Trophoblast cell (in vitro differentiated cells and primary cell): ENCODE measurements at regions not wholly inside any gene's neighbourhood (a gene's known extent, or its start where the extent isn't known, plus 50 kb on each side); places are given as distances from the start of the nearest gene placed in this dataset.

Experiments used
- DNase-seq, 2 donors: peaks; one replicate each; pipeline ENCODE4 v3.0.0-alpha.2; 2016
- H2AFZ ChIP-seq: 2 replicates; pipeline ENCODE4 v1.6.1; 2013; ENCODE audit warnings: low read length, moderate library complexity, mild to moderate bottlenecking; ENCODE audit not compliant: insufficient read depth, poor library complexity
- H2AK5ac ChIP-seq: 2 replicates; pipeline ENCODE4 v1.6.1; 2013; ENCODE audit warnings: mild to moderate bottlenecking, low read length
- H2BK120ac ChIP-seq: 2 replicates; pipeline ENCODE4 v1.6.1; 2013; ENCODE audit warnings: low read length, mild to moderate bottlenecking, moderate library complexity; ENCODE audit not compliant: insufficient read depth, poor library complexity
- H2BK12ac ChIP-seq: 2 replicates; pipeline ENCODE4 v1.6.1; 2013; ENCODE audit warnings: mild to moderate bottlenecking, low read length, moderate library complexity
- H2BK5ac ChIP-seq: 2 replicates; pipeline ENCODE4 v1.6.1; 2013; ENCODE audit warnings: low read length, low read depth, moderate library complexity, mild to moderate bottlenecking; ENCODE audit not compliant: poor library complexity
- H3K14ac ChIP-seq: 2 replicates; pipeline ENCODE4 v1.6.1; 2013; ENCODE audit warnings: mild to moderate bottlenecking, low read length
- H3K18ac ChIP-seq: 2 replicates; pipeline ENCODE4 v1.6.1; 2013; ENCODE audit warnings: mild to moderate bottlenecking, low read length
- H3K23ac ChIP-seq: 2 replicates; pipeline ENCODE4 v1.6.1; 2013; ENCODE audit warnings: low read length
- H3K27ac ChIP-seq: 2 replicates; pipeline ENCODE4 v1.5.1; 2013; ENCODE audit warnings: low read depth, mild to moderate bottlenecking, inconsistent platforms, low read length, moderate library complexity
- H3K27me3 ChIP-seq: 2 replicates; pipeline ENCODE4 v1.6.1; 2013; ENCODE audit warnings: inconsistent platforms, mild to moderate bottlenecking, low read length, moderate library complexity; ENCODE audit not compliant: insufficient read depth
- H3K36me3 ChIP-seq, 2 experiments: 1 replicate in 1 of 2; 2 replicates in 1 of 2; pipeline ENCODE4 v1.6.1; 2013; ENCODE audit warnings: low read length in 2 of 2, mild to moderate bottlenecking in 2 of 2, moderate library complexity in 1 of 2; ENCODE audit not compliant: insufficient read depth in 2 of 2, control insufficient read depth in 1 of 2
- H3K4ac ChIP-seq: 2 replicates; pipeline ENCODE4 v1.6.1; 2013; ENCODE audit warnings: low read depth, mild to moderate bottlenecking, low read length, moderate library complexity
- H3K4me1 ChIP-seq, 2 experiments: 1 replicate in 1 of 2; 2 replicates in 1 of 2; pipeline ENCODE4 v1.6.1; 2013; ENCODE audit warnings: low read length in 2 of 2, mild to moderate bottlenecking in 2 of 2, moderate library complexity in 1 of 2; ENCODE audit not compliant: insufficient read depth in 2 of 2, control insufficient read depth in 1 of 2
- H3K4me2 ChIP-seq: 2 replicates; pipeline ENCODE4 v1.6.1; 2013; ENCODE audit warnings: inconsistent platforms, mild to moderate bottlenecking, low read length, moderate library complexity
- H3K4me3 ChIP-seq: 2 replicates; pipeline ENCODE4 v1.5.1; 2013; ENCODE audit warnings: mild to moderate bottlenecking, low read depth, low read length, inconsistent platforms
- H3K79me1 ChIP-seq: one replicate; pipeline ENCODE4 v1.6.1; 2013; ENCODE audit warnings: low read length
- H3K79me2 ChIP-seq: 2 replicates; pipeline ENCODE4 v1.6.1; 2013; ENCODE audit warnings: low read length, mild to moderate bottlenecking; ENCODE audit not compliant: control insufficient read depth, insufficient read depth, poor library complexity
- H3K9ac ChIP-seq: 2 replicates; pipeline ENCODE4 v1.6.1; 2013; ENCODE audit warnings: mild to moderate bottlenecking, low read length
- H3K9me3 ChIP-seq: 2 replicates; pipeline ENCODE4 v1.6.1; 2013; ENCODE audit warnings: low read depth, mild to moderate bottlenecking, control low read depth, inconsistent platforms, low read length; ENCODE audit not compliant: insufficient read depth
- H4K12ac ChIP-seq: 2 replicates; pipeline ENCODE4 v1.6.1; 2013; ENCODE audit warnings: low read depth, mild to moderate bottlenecking, low read length, moderate library complexity
- H4K8ac ChIP-seq: 2 replicates; pipeline ENCODE4 v1.6.1; 2013; ENCODE audit warnings: low read depth, mild to moderate bottlenecking, low read length, moderate library complexity
- H4K91ac ChIP-seq: one replicate; pipeline ENCODE4 v1.6.1; 2013; ENCODE audit warnings: low read depth, mild to moderate bottlenecking, low read length, moderate library complexity
- WGBS: extraction: QIAGEN DNeasy Blood & Tissue Kit; methylation state at CpG from one replicate; pipeline ENCODE4 v1.1.7; 2013; ENCODE audit warnings: missing lambda C conversion rate; ENCODE audit not compliant: insufficient read length, insufficient coverage; ENCODE audit errors: extremely low coverage; 5-methylcytosine and 5-hydroxymethylcytosine counted together

DNA sequence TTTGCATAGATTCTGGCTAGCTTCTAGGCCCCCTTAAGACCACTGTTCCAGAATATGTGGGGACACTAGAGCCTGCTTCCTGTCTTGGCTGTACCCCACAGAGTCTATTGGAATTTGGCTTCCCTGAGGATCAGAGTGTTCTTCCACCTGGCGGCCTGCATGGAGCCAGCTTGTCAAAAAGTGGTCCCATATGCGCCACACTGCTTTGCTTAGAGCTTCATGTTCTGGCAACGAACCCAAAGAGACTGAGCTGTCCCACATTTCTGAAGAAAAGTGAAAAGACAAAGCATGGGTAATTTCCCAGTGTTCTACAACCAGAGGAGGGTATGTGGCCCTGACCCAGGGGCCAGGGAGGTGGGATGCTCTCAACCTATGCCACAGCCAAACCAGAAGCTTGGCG is 52.7 kb upstream of the FZD7 start:
- Histone ChIP-seq H3K27me3 (no peaks in the 10 kb centered on the region), H3K9ac (no peak overlapping the region), H4K8ac (no peak overlapping the region), H3K4ac (no peak overlapping the region), H3K9me3 (peaks cover 2% of the 10 kb centered on the region), H4K12ac (no peak overlapping the region), H3K23ac (no peak overlapping the region), H3K79me2 (no peaks in the 10 kb centered on the region), H2AFZ (no peak overlapping the region), H3K36me3 (no peaks in the 10 kb centered on the region), H3K18ac (no peak overlapping the region), H2BK120ac (no peak overlapping the region), H3K27ac (no peak overlapping the region), H3K4me2 (no peak overlapping the region), H3K14ac (no peak overlapping the region), H3K4me3 (no peak overlapping the region), H3K4me1 (peaks cover 0 to 4% of the 10 kb centered on the region in 2 experiments), H2BK5ac (no peak overlapping the region), H2AK5ac (no peak overlapping the region), H3K79me1 (no peaks in the 10 kb centered on the region), H2BK12ac (peak overlapping the region; percentile 15), H4K91ac (no peak overlapping the region)
- WGBS = no CpG with 5 or more reads among the region's 4 CpGs
- DNase-seq = no peak

GRCh38 chr2:201983174-201983573 is 50.5 kb upstream of the FZD7 start:
- H3K27ac ChIP-seq = no peak overlapping the region
- no peaks in the 10 kb centered on the region for H3K79me2 ChIP-seq
- no peak overlapping the region for H3K4ac ChIP-seq
- no peak overlapping the region for H3K4me3 ChIP-seq
- H2BK12ac ChIP-seq = no peak overlapping the region
- H3K23ac ChIP-seq = no peak overlapping the region
- no peak overlapping the region for H3K4me2 ChIP-seq
- no CpG with 5 or more reads among the region's 2 CpGs for WGBS
- peaks cover 0 to 4% of the 10 kb centered on the region in 2 experiments for H3K4me1 ChIP-seq
- H3K9me3 ChIP-seq = peaks cover 2% of the 10 kb centered on the region
- H3K18ac ChIP-seq = no peak overlapping the region
- H2BK5ac ChIP-seq = no peak overlapping the region
- peak in 1 of 2 donors; percentile 38 for DNase-seq
- H3K36me3 ChIP-seq = no peaks in the 10 kb centered on the region
- no peak overlapping the region for H4K12ac ChIP-seq
- H4K91ac ChIP-seq = no peak overlapping the region
- H3K9ac ChIP-seq = no peak overlapping the region
- no peaks in the 10 kb centered on the region for H3K79me1 ChIP-seq
- no peaks in the 10 kb centered on the region for H3K27me3 ChIP-seq
- no peak overlapping the region for H2AK5ac ChIP-seq
- no peak overlapping the region for H2AFZ ChIP-seq
- H4K8ac ChIP-seq = no peak overlapping the region
- H3K14ac ChIP-seq = no peak overlapping the region
- no peak overlapping the region for H2BK120ac ChIP-seq

DNA sequence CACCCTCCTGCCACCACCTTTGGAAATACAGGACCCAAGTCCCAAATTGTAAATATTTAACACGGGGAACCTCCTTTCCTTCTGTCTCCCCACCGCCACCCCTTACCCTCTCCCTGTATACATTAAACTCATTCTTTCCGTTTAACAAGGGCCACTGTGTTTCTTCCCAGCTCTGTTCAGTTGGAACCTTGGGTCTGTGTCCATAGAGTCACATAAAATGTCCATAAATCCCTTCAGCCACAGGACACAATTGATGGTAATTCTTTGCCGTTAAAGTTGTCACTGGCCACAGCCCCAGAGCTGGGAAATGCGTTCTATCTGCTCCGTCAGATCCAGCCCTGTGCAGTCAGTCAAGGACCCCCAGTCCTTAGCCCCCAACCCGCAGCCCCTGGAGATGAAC is 49.9 kb upstream of the FZD7 start:
- H3K23ac ChIP-seq = no peak overlapping the region
- H4K12ac ChIP-seq = no peak overlapping the region
- H3K27me3 ChIP-seq = no peaks in the 10 kb centered on the region
- H3K79me2 ChIP-seq = no peaks in the 10 kb centered on the region
- no peak overlapping the region for H3K14ac ChIP-seq
- no peak overlapping the region for H3K18ac ChIP-seq
- no peak overlapping the region for H3K4me2 ChIP-seq
- peaks cover 0 to 4% of the 10 kb centered on the region in 2 experiments for H3K4me1 ChIP-seq
- no peak overlapping the region for H2BK5ac ChIP-seq
- H3K79me1 ChIP-seq = no peaks in the 10 kb centered on the region
- no peak overlapping the region for H3K27ac ChIP-seq
- no peak for DNase-seq
- H2AFZ ChIP-seq = no peak overlapping the region
- WGBS = no CpG with 5 or more reads among the region's 7 CpGs
- peaks cover 2% of the 10 kb centered on the region for H3K9me3 ChIP-seq
- H3K36me3 ChIP-seq = no peaks in the 10 kb centered on the region
- no peak overlapping the region for H4K91ac ChIP-seq
- H3K4ac ChIP-seq = no peak overlapping the region
- no peak overlapping the region for H2AK5ac ChIP-seq
- no peak overlapping the region for H2BK12ac ChIP-seq
- no peak overlapping the region for H3K9ac ChIP-seq
- H3K4me3 ChIP-seq = no peak overlapping the region
- no peak overlapping the region for H2BK120ac ChIP-seq
- no peak overlapping the region for H4K8ac ChIP-seq
